ENCODE measurements at regions not wholly inside any gene's neighbourhood (a gene's known extent, or its start where the extent isn't known, plus 50 kb on each side); places are given as distances from the start of the nearest gene placed in this dataset.

DNA sequence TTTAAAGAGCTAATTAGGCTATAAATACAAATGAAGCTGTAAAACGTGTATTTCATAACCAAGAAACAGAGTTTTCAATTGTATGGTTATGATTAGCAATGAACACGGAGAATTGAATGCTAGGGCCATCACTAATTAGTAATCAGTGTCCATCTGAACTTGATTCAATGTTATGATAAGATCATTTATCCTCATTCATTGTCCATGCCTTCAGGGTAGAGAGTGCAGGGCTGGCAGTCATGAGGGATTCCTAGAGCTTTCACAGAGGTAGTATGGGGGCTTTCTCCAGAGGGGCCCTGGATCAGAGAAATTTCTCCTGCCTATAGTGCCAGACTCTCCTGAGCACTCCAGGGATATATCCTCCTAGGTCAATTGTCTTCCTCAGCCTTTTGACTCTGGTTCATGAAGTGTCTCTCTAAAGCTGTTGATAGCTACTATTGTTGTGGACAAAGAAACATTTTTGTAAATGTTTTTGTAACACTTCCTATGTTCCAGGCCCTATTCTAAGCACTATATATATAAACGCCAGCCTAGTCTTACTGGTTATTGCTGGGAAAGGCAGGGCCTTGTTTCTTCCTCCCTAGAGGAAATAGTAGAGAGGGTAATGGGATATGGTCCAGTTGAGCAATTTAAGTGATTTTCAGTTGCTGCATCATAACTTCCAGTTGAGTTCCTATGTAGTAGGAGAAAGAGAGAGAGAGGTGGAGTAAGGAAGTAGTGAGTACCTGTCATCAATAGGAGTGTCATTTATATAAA lies 249.0 kb downstream of the NFKBIZ start:
- no peak overlapping the region for H3K4me3 ChIP-seq (replicated peaks; ENCODE audit: insufficient read depth, low read length)
- H3K27me3 ChIP-seq (ENCODE audit: insufficient read depth, poor library complexity, severe bottlenecking) = no peaks in the 10 kb centered on the region
- no peak overlapping the region for H3K27ac ChIP-seq (replicated peaks)
- DNase-seq (ENCODE audit: low read depth in 1 of 2, low spot score in 1 of 2) = no peak
- no peak for TF ChIP-seq GABPA (IDR thresholded peaks at IDR 0.05; ENCODE audit: low read depth)
- TF ChIP-seq, protein P1, sequence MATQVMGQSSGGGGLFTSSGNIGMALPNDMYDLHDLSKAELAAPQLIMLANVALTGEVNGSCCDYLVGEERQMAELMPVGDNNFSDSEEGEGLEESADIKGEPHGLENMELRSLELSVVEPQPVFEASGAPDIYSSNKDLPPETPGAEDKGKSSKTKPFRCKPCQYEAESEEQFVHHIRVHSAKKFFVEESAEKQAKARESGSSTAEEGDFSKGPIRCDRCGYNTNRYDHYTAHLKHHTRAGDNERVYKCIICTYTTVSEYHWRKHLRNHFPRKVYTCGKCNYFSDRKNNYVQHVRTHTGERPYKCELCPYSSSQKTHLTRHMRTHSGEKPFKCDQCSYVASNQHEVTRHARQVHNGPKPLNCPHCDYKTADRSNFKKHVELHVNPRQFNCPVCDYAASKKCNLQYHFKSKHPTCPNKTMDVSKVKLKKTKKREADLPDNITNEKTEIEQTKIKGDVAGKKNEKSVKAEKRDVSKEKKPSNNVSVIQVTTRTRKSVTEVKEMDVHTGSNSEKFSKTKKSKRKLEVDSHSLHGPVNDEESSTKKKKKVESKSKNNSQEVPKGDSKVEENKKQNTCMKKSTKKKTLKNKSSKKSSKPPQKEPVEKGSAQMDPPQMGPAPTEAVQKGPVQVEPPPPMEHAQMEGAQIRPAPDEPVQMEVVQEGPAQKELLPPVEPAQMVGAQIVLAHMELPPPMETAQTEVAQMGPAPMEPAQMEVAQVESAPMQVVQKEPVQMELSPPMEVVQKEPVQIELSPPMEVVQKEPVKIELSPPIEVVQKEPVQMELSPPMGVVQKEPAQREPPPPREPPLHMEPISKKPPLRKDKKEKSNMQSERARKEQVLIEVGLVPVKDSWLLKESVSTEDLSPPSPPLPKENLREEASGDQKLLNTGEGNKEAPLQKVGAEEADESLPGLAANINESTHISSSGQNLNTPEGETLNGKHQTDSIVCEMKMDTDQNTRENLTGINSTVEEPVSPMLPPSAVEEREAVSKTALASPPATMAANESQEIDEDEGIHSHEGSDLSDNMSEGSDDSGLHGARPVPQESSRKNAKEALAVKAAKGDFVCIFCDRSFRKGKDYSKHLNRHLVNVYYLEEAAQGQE (IDR thresholded peaks at IDR 0.05; ENCODE audit: insufficient replicate concordance, low read depth) = no peak
- TF ChIP-seq, protein P2, sequence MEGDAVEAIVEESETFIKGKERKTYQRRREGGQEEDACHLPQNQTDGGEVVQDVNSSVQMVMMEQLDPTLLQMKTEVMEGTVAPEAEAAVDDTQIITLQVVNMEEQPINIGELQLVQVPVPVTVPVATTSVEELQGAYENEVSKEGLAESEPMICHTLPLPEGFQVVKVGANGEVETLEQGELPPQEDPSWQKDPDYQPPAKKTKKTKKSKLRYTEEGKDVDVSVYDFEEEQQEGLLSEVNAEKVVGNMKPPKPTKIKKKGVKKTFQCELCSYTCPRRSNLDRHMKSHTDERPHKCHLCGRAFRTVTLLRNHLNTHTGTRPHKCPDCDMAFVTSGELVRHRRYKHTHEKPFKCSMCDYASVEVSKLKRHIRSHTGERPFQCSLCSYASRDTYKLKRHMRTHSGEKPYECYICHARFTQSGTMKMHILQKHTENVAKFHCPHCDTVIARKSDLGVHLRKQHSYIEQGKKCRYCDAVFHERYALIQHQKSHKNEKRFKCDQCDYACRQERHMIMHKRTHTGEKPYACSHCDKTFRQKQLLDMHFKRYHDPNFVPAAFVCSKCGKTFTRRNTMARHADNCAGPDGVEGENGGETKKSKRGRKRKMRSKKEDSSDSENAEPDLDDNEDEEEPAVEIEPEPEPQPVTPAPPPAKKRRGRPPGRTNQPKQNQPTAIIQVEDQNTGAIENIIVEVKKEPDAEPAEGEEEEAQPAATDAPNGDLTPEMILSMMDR (IDR thresholded peaks at IDR 0.05; ENCODE audit: insufficient read depth, low read length) = no peak
- TF ChIP-seq POLR2AphosphoS5 (IDR thresholded peaks at IDR 0.05; ENCODE audit: low read depth) = no peak
- TF ChIP-seq SPI1 (IDR thresholded peaks at IDR 0.05; ENCODE audit: borderline replicate concordance, low read depth) = no peak

DNA sequence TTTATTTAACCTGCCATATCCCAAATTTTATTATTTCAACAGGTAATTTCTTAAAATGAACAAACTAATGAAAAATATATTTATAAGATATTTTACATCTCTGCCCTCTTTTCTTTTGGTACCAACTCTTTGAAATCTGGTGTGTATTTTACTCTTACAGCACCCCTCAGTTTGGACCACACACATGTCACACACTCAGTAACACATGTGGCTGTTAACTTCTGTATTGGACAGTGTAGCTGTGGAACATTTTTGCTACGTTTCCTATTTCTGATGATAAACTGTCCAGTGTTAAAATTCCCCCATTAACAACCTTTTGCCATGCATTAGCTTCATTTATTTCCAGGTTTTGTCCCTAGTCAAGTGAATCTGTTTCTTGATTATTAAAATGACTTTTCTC lies 250.6 kb downstream of the NFKBIZ start:
- TF ChIP-seq, protein P2 (IDR thresholded peaks at IDR 0.05; ENCODE audit: insufficient read depth, low read length) = no peak
- TF ChIP-seq GABPA (IDR thresholded peaks at IDR 0.05; ENCODE audit: low read depth) = no peak
- no peak for TF ChIP-seq SPI1 (IDR thresholded peaks at IDR 0.05; ENCODE audit: borderline replicate concordance, low read depth)
- no peak for TF ChIP-seq POLR2AphosphoS5 (IDR thresholded peaks at IDR 0.05; ENCODE audit: low read depth)
- TF ChIP-seq, protein P1 (IDR thresholded peaks at IDR 0.05; ENCODE audit: insufficient replicate concordance, low read depth) = no peak
- H3K4me3 ChIP-seq (replicated peaks; ENCODE audit: insufficient read depth, low read length) = no peak overlapping the region
- DNase-seq (ENCODE audit: low read depth in 1 of 2, low spot score in 1 of 2) = no peak
- no peak overlapping the region for H3K27ac ChIP-seq (replicated peaks)
- no peaks in the 10 kb centered on the region for H3K27me3 ChIP-seq (ENCODE audit: insufficient read depth, poor library complexity, severe bottlenecking)

DNA sequence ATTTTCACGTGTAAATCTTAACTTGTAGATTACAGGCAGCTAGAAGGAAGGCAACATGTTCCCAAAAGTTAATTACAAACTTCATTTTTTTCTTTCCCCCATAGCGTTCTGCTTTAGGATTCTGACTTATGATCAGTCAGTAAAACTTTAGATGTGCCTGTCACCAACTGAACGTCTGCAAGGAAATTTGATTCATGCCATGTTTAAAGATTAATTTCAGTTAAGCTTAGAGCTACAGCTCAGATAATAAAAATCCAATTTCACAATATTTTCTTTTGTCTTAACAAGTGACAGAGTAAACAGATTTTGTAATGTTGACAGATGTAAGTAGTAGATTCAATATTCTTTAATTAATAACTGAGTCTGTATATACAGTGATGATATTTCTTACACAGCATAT lies 253.1 kb downstream of the NFKBIZ start:
- no peak overlapping the region for H3K27ac ChIP-seq (replicated peaks)
- TF ChIP-seq, protein P2 (IDR thresholded peaks at IDR 0.05; ENCODE audit: insufficient read depth, low read length) = no peak
- TF ChIP-seq, protein P1 (IDR thresholded peaks at IDR 0.05; ENCODE audit: insufficient replicate concordance, low read depth) = no peak
- TF ChIP-seq SPI1 (IDR thresholded peaks at IDR 0.05; ENCODE audit: borderline replicate concordance, low read depth) (no peak), GABPA (IDR thresholded peaks at IDR 0.05; ENCODE audit: low read depth) (no peak), POLR2AphosphoS5 (IDR thresholded peaks at IDR 0.05; ENCODE audit: low read depth) (no peak)
- DNase-seq (ENCODE audit: low read depth in 1 of 2, low spot score in 1 of 2) = no peak
- H3K4me3 ChIP-seq (replicated peaks; ENCODE audit: insufficient read depth, low read length) = no peak overlapping the region
- H3K27me3 ChIP-seq (ENCODE audit: insufficient read depth, poor library complexity, severe bottlenecking) = no peaks in the 10 kb centered on the region

All from HL-60 (cell line).